GM18519 (cell line): ENCODE measurements at regions not wholly inside any gene's neighbourhood (a gene's known extent, or its start where the extent isn't known, plus 50 kb on each side); places are given as distances from the start of the nearest gene placed in this dataset.
"Not testable (repeated sequence)": the region's sequence is repeated elsewhere in the genome, so short reads cannot be mapped to it uniquely, and the experiment has no call there.

ENCODE experiments used
- ATAC-seq: cut with Tn5 transposase; IDR thresholded peaks from one replicate; pipeline ENCODE4 v1.9.1; 2021; ENCODE audit warnings: mild to moderate bottlenecking, moderate library complexity; ENCODE audit not compliant: unreplicated experiment, low FRiP score

GRCh38 chr9:109653470-109653869 lies 126.5 kb upstream of the PALM2AKAP2 start:
- no peak for ATAC-seq

- not testable (repeated sequence) for ATAC-seq
Observed at GRCh38 chr9:109663978-109664377, 116.0 kb upstream of the PALM2AKAP2 start.

GRCh38 chr9:109665736-109666135 lies 114.3 kb upstream of the PALM2AKAP2 start:
- not testable (repeated sequence) for ATAC-seq

- no peak for ATAC-seq
Observed at GRCh38 chr9:109681301-109681700, 98.7 kb upstream of the PALM2AKAP2 start.

- no peak for ATAC-seq
Observed at GRCh38 chr9:109682227-109682626, 97.8 kb upstream of the PALM2AKAP2 start.

GRCh38 chr9:109683521-109683920 lies 96.5 kb upstream of the PALM2AKAP2 start:
- no peak for ATAC-seq

GRCh38 chr9:109689701-109690100 lies 90.3 kb upstream of the PALM2AKAP2 start:
- ATAC-seq, result no peak

- no peak for ATAC-seq
Observed at GRCh38 chr9:109699019-109699418, 81.0 kb upstream of the PALM2AKAP2 start.

GRCh38 chr9:109704546-109704945 lies 75.5 kb upstream of the PALM2AKAP2 start:
- ATAC-seq, result no peak

- no peak for ATAC-seq
Observed at GRCh38 chr9:109705515-109705914, 74.5 kb upstream of the PALM2AKAP2 start.

GRCh38 chr9:109707355-109707754 lies 72.6 kb upstream of the PALM2AKAP2 start:
- ATAC-seq, result no peak

GRCh38 chr9:109708451-109708945 lies 71.5 kb upstream of the PALM2AKAP2 start:
- ATAC-seq, result no peak

GRCh38 chr9:109709866-109710265 lies 70.1 kb upstream of the PALM2AKAP2 start:
- no peak for ATAC-seq

GRCh38 chr9:109710830-109711229 lies 69.2 kb upstream of the PALM2AKAP2 start:
- no peak for ATAC-seq

GRCh38 chr9:109715344-109715743 lies 64.7 kb upstream of the PALM2AKAP2 start:
- no peak for ATAC-seq

- ATAC-seq, result no peak
Observed at GRCh38 chr9:109716631-109717030, 63.4 kb upstream of the PALM2AKAP2 start.

- ATAC-seq, result no peak
Observed at GRCh38 chr9:109717342-109717741, 62.7 kb upstream of the PALM2AKAP2 start.

GRCh38 chr9:109718861-109719260 lies 61.1 kb upstream of the PALM2AKAP2 start:
- ATAC-seq, result no peak

- ATAC-seq, result no peak
Observed at GRCh38 chr9:109721001-109721400, 59.0 kb upstream of the PALM2AKAP2 start.

- no peak for ATAC-seq
Observed at GRCh38 chr9:109722007-109722406, 58.0 kb upstream of the PALM2AKAP2 start.

GRCh38 chr9:109723781-109724180 lies 56.2 kb upstream of the PALM2AKAP2 start:
- no peak for ATAC-seq

GRCh38 chr9:109725460-109725859 lies 54.5 kb upstream of the PALM2AKAP2 start:
- no peak for ATAC-seq

- ATAC-seq, result no peak
Observed at GRCh38 chr9:109726119-109726518, 53.9 kb upstream of the PALM2AKAP2 start.
